ENCODE measurements at regions not wholly inside any gene's neighbourhood (a gene's known extent, or its start where the extent isn't known, plus 50 kb on each side); places are given as distances from the start of the nearest gene placed in this dataset.

DNA sequence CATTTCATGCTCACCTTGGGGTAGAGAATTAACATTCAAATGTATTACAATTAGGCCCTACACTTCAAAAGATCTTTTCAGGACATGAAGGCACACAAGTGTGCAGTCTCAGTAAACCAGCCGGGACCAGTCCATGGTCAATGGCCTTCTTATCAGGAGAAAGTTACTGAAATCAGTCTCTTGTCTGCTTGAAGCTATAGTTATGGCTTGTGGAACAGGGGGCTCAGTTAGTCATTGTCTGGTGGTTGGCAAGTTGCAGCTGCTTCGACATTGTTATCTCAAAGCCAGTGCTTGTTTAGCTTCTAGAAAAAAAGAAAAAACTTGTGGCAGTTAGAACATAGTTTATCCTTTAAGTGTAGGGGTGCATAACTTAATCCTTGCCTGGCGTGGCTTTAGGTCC, 213.1 kb upstream of the ACO1 start:
- Mint-ChIP-seq H3K27me3 (ENCODE audit: low read depth) (no peaks in the 10 kb centered on the region; the same call in 1 of the 2 replicates), H3K9me3 (peaks cover 11 to 15% of the 10 kb centered on the region in 2 experiments; a peak in 4 of 5 replicates), H3K4me3 (no peak overlapping the region), H3K36me3 (ENCODE audit: insufficient read depth in 1 of 3, low read depth in 3 of 3) (peaks cover 2 to 11% (median 2%) of the 10 kb centered on the region in 3 experiments), H3K4me1 (peaks cover 4 to 6% of the 10 kb centered on the region in 2 experiments), H3K27ac (no peak overlapping the region)
- no peak overlapping the region for H4K91ac ChIP-seq (ENCODE audit: insufficient read length, low read depth, low read length)
- no peak overlapping the region for H2BK5ac ChIP-seq (ENCODE audit: insufficient read length, low read length)
- no CpG with 5 or more reads among the region's 3 CpGs for WGBS (ENCODE audit: extremely low coverage, insufficient read length, low lambda C conversion rate)
- no peaks in the 10 kb centered on the region for H4K20me1 ChIP-seq (ENCODE audit: control insufficient read depth, insufficient read depth, insufficient read length)
- H3T11ph ChIP-seq (ENCODE audit: low read length): no peak overlapping the region
- no peak overlapping the region for H3K4ac ChIP-seq (ENCODE audit: low read depth, low read length)
- H3K79me1 ChIP-seq (ENCODE audit: insufficient read depth, low read depth, low read length, poor library complexity, severe bottlenecking): no peaks in the 10 kb centered on the region
- no peak overlapping the region for H4K8ac ChIP-seq (replicated peaks; ENCODE audit: insufficient read length, low read depth, low read length)
- H3K23me2 ChIP-seq (ENCODE audit: insufficient read length, low read depth, low read length, poor library complexity, severe bottlenecking): no peaks in the 10 kb centered on the region
- DNase-seq: no peak
- H2BK15ac ChIP-seq (ENCODE audit: low read depth, low read length): no peak overlapping the region
- H2BK12ac ChIP-seq (ENCODE audit: insufficient read length, low read depth, low read length): no peak overlapping the region
- no peak overlapping the region for H2BK20ac ChIP-seq (ENCODE audit: low read depth, low read length, poor library complexity, severe bottlenecking)
- no peaks in the 10 kb centered on the region for H3K9me3 ChIP-seq (ENCODE audit: control insufficient read depth, low read depth, low read length)
- H3K4me2 ChIP-seq (ENCODE audit: insufficient read depth, insufficient read length, low read length): no peak overlapping the region
- no peak overlapping the region for H3K18ac ChIP-seq (ENCODE audit: insufficient read length, low read depth, low read length)
- no peaks in the 10 kb centered on the region for H3K4me1 ChIP-seq (ENCODE audit: insufficient read depth, low read length)
- H3K56ac ChIP-seq (ENCODE audit: insufficient read length, low read depth, low read length): no peak overlapping the region
- no peaks in the 10 kb centered on the region for H3K79me2 ChIP-seq (ENCODE audit: insufficient read depth, low read length)
- no peak overlapping the region for H3K14ac ChIP-seq (ENCODE audit: insufficient read depth, low read length)
- no peak overlapping the region for H3K27ac ChIP-seq (ENCODE audit: insufficient read length, low read depth, low read length)
- H3K23ac ChIP-seq (ENCODE audit: insufficient read length, low read depth, low read length): no peak overlapping the region
- no peak overlapping the region for H2BK120ac ChIP-seq (ENCODE audit: low read depth, low read length, poor library complexity, severe bottlenecking)
- H3K27me3 ChIP-seq (ENCODE audit: insufficient read depth, low read length): no peaks in the 10 kb centered on the region
- H2AK5ac ChIP-seq (ENCODE audit: insufficient read length, low read length): no peak overlapping the region
- TF ChIP-seq CTCF (conservative IDR thresholded peaks at IDR 0.05): no peak
- no peak overlapping the region for H4K5ac ChIP-seq (ENCODE audit: insufficient read length, low read depth, low read length)
- no peak overlapping the region for H2AFZ ChIP-seq (ENCODE audit: low read length)
- H3K9ac ChIP-seq (ENCODE audit: extremely low read depth, insufficient read length, low read length): no peak overlapping the region

Data from H9 (cell line).